CD14-positive monocyte (primary cell): ENCODE measurements at regions not wholly inside any gene's neighbourhood (a gene's known extent, or its start where the extent isn't known, plus 50 kb on each side); places are given as distances from the start of the nearest gene placed in this dataset.

ENCODE experiments used
- DNase-seq, 3 donors: peaks; one replicate each; pipeline ENCODE4 v3.0.0-alpha.2; 2011 to 2022
- H2AFZ ChIP-seq: 2 replicates; pipeline ENCODE4 v1.6.0; 2012; ENCODE audit warnings: mild to moderate bottlenecking, low read depth, low read length, inconsistent platforms; ENCODE audit not compliant: insufficient read depth, poor library complexity, severe bottlenecking
- H3K27ac ChIP-seq, 2 donors: 1 replicate in 1 of 2; 2 replicates in 1 of 2; pipeline ENCODE4 v1.5.1; 2012 to 2013; ENCODE audit warnings: low read length in 2 of 2, control low read depth in 1 of 2, inconsistent platforms in 1 of 2, low read depth in 1 of 2, mild to moderate bottlenecking in 1 of 2
- H3K27me3 ChIP-seq, 2 donors: one replicate each; pipeline versions ENCODE4 v1.6.0 to v1.6.1; 2011 to 2013; ENCODE audit warnings: low read length in 2 of 2; ENCODE audit not compliant: control insufficient read depth in 2 of 2, insufficient read depth in 2 of 2
- H3K36me3 ChIP-seq, 2 donors: replicated peaks in 1 of 2; 1 replicate in 1 of 2; 2 replicates in 1 of 2; pipeline versions ENCODE4 v1.5.1 to v1.6.1; 2012 to 2013; ENCODE audit warnings: low read length in 2 of 2, control low read depth in 1 of 2, inconsistent platforms in 1 of 2, mild to moderate bottlenecking in 1 of 2; ENCODE audit not compliant: insufficient read depth in 2 of 2, control insufficient read depth in 1 of 2
- H3K4me1 ChIP-seq, 2 donors: 1 replicate in 1 of 2; 2 replicates in 1 of 2; pipeline versions ENCODE4 v1.5.1 to v1.6.1; 2012 to 2013; ENCODE audit warnings: low read length in 2 of 2, control low read depth in 1 of 2, inconsistent platforms in 1 of 2, mild to moderate bottlenecking in 1 of 2, moderate library complexity in 1 of 2; ENCODE audit not compliant: insufficient read depth in 2 of 2, control insufficient read depth in 1 of 2
- H3K4me2 ChIP-seq: replicated peaks from 2 replicates; pipeline ENCODE3; 2012; ENCODE audit warnings: low read length, moderate library complexity, mild to moderate bottlenecking; ENCODE audit not compliant: poor library complexity, severe bottlenecking; ENCODE audit errors: extremely low read depth
- H3K4me3 ChIP-seq, 3 experiments: fragments of 200-600 bp in 1 of 3; sonication (generic) in 1 of 3; replicated peaks in 1 of 3; 1 replicate in 2 of 3; 2 replicates in 1 of 3; pipeline ENCODE4 v1.5.1; 2011 to 2013; ENCODE audit warnings: low read length in 3 of 3, mild to moderate bottlenecking in 3 of 3, control low read depth in 2 of 3, low read depth in 2 of 3, inconsistent platforms in 1 of 3, moderate library complexity in 1 of 3
- H3K79me2 ChIP-seq: 2 replicates; pipeline ENCODE4 v1.6.0; 2012; ENCODE audit warnings: mild to moderate bottlenecking, control low read depth, inconsistent platforms, low read length, moderate library complexity; ENCODE audit not compliant: insufficient read depth
- H3K9ac ChIP-seq: 2 replicates; pipeline ENCODE4 v1.6.0; 2017; ENCODE audit warnings: low read length, mild to moderate bottlenecking; ENCODE audit not compliant: insufficient read depth, poor library complexity, severe bottlenecking
- H3K9me3 ChIP-seq, 2 donors: replicated peaks in 1 of 2; 1 replicate in 1 of 2; 2 replicates in 1 of 2; pipeline versions ENCODE4 v1.5.1 to v1.6.1; 2012 to 2013; ENCODE audit warnings: low read length in 2 of 2, control low read depth in 1 of 2; ENCODE audit not compliant: control insufficient read depth in 1 of 2, insufficient read depth in 1 of 2
- H4K20me1 ChIP-seq: 2 replicates; pipeline ENCODE4 v1.6.0; 2012; ENCODE audit warnings: mild to moderate bottlenecking, low read length, control low read depth, moderate library complexity; ENCODE audit not compliant: insufficient read depth
- H3K27ac Mint-ChIP-seq, 7 donors: one replicate each; pipeline ENCODE4 v1.8.0; 2020; ENCODE audit warnings: mild to moderate bottlenecking in 7 of 7, mixed read lengths in 7 of 7, moderate library complexity in 6 of 7, inconsistent platforms in 2 of 7
- H3K27me3 Mint-ChIP-seq, 3 donors: one replicate each; pipeline ENCODE4 v1.8.0; 2021 to 2022; ENCODE audit warnings: low read depth in 3 of 3, mild to moderate bottlenecking in 3 of 3, mixed read lengths in 3 of 3, moderate library complexity in 3 of 3, inconsistent platforms in 1 of 3
- H3K36me3 Mint-ChIP-seq, 2 donors: one replicate each; pipeline ENCODE4 v1.8.0; 2020; ENCODE audit warnings: mixed read lengths in 2 of 2, inconsistent platforms in 1 of 2, mild to moderate bottlenecking in 1 of 2
- H3K4me1 Mint-ChIP-seq: one replicate; pipeline ENCODE4 v1.8.0; 2020; ENCODE audit warnings: mild to moderate bottlenecking, mixed read lengths
- H3K4me3 Mint-ChIP-seq, 2 donors: one replicate each; pipeline ENCODE4 v1.8.0; 2020; ENCODE audit warnings: mild to moderate bottlenecking in 2 of 2, mixed read lengths in 2 of 2, moderate library complexity in 1 of 2
- H3K9me3 Mint-ChIP-seq, 7 donors: one replicate each; pipeline ENCODE4 v1.8.0; 2020 to 2022; ENCODE audit warnings: mixed read lengths in 7 of 7, mild to moderate bottlenecking in 6 of 7, moderate library complexity in 6 of 7, inconsistent platforms in 2 of 7
- CTCF ChIP-seq: fragments of 200-600 bp; IDR thresholded peaks from one replicate; pipeline ENCODE4 v1.8.0; 2022; ENCODE audit warnings: antibody characterized with exemption, mild to moderate bottlenecking
- WGBS: methylation state at CpG from one replicate; pipeline ENCODE4 v1.1.5; 2013; ENCODE audit warnings: missing lambda C conversion rate; ENCODE audit not compliant: insufficient coverage; 5-methylcytosine and 5-hydroxymethylcytosine counted together
- intact Hi-C, 2 donors: fragments of 100-400 bp; cut with micrococcal nuclease; formaldehyde crosslinking; loops; one replicate each; pipeline versions ENCODE4 v1.15.0 to v1.15.1; 2023

- TF ChIP-seq CTCF: no peak
- H3K27ac Mint-ChIP-seq: no peak overlapping the region
- no peaks in the 10 kb centered on the region for H3K79me2 ChIP-seq
- peaks cover 0 to 8% (median 1%) of the 10 kb centered on the region in 3 donors for H3K27me3 Mint-ChIP-seq
- H3K4me3 Mint-ChIP-seq: no peak overlapping the region
- WGBS: no CpG with 5 or more reads among the region's 5 CpGs
- H3K4me3 ChIP-seq: no peak overlapping the region
- intact Hi-C loops: no loop called here
- no peaks in the 10 kb centered on the region for H3K36me3 Mint-ChIP-seq
- H3K9me3 Mint-ChIP-seq: peaks cover 0 to 3% (median 0%) of the 10 kb centered on the region in 7 donors
- no peaks in the 10 kb centered on the region for H3K4me1 ChIP-seq
- H3K4me2 ChIP-seq: no peak overlapping the region
- no peak overlapping the region for H3K27ac ChIP-seq
- no peaks in the 10 kb centered on the region for H3K4me1 Mint-ChIP-seq
- H3K9me3 ChIP-seq: no peaks in the 10 kb centered on the region
- DNase-seq: no peak
- H4K20me1 ChIP-seq: no peaks in the 10 kb centered on the region
- no peaks in the 10 kb centered on the region for H3K27me3 ChIP-seq
- H3K9ac ChIP-seq: no peak overlapping the region
- no peaks in the 10 kb centered on the region for H3K36me3 ChIP-seq
- no peak overlapping the region for H2AFZ ChIP-seq
Observed at GRCh38 chr5:68134669-68135313, 80.8 kb upstream of the PIK3R1 start.

- H3K4me1 Mint-ChIP-seq: no peaks in the 10 kb centered on the region
- no peaks in the 10 kb centered on the region for H3K4me1 ChIP-seq
- WGBS: 90% methylated on average over 2 of the region's 10 CpGs
- no peaks in the 10 kb centered on the region for H3K79me2 ChIP-seq
- no peaks in the 10 kb centered on the region for H3K36me3 ChIP-seq
- no peak overlapping the region for H2AFZ ChIP-seq
- no peak overlapping the region for H3K27ac Mint-ChIP-seq
- no peak overlapping the region for H3K4me2 ChIP-seq
- H3K27me3 Mint-ChIP-seq: peaks cover 0 to 8% (median 1%) of the 10 kb centered on the region in 3 donors
- no peak overlapping the region for H3K9ac ChIP-seq
- intact Hi-C loops: no loop called here
- H3K9me3 ChIP-seq: no peaks in the 10 kb centered on the region
- peaks cover 0 to 3% (median 0%) of the 10 kb centered on the region in 7 donors for H3K9me3 Mint-ChIP-seq
- H3K4me3 Mint-ChIP-seq: no peak overlapping the region
- H3K4me3 ChIP-seq: no peak overlapping the region
- no peak for DNase-seq
- H4K20me1 ChIP-seq: no peaks in the 10 kb centered on the region
- no peak overlapping the region for H3K27ac ChIP-seq
- no peak for TF ChIP-seq CTCF
- no peaks in the 10 kb centered on the region for H3K27me3 ChIP-seq
- no peaks in the 10 kb centered on the region for H3K36me3 Mint-ChIP-seq
Observed at GRCh38 chr5:68134033-68134668, 81.4 kb upstream of the PIK3R1 start.
